ENCODE measurements at regions not wholly inside any gene's neighbourhood (a gene's known extent, or its start where the extent isn't known, plus 50 kb on each side); places are given as distances from the start of the nearest gene placed in this dataset.

DNA sequence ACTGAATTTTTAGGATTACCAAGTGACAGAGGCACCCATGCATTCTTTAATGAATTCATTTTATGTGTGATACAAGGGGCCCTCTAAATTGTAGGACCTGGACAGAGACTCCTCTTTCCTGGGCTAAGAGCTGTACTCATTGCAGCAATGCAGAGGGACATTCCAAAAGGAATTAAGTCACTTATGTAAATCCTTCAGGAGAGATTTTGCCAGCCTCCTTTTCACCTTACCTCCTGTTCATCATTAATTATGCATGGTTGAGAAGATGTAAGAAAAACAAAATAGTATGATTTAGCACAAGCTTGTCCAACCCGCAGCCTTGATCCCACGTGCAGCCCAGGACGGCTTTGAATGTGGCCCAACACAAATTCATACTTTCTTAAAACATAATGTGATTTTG, 84.5 kb upstream of the TANK start (continued):
- no peak for TF ChIP-seq NANOG (IDR thresholded peaks at IDR 0.05; ENCODE audit: borderline replicate concordance)
- TF ChIP-seq ZNF114 (CRISPR knock-in tag; IDR thresholded peaks at IDR 0.05) = no peak
- TF ChIP-seq STAT1 (IDR thresholded peaks at IDR 0.05; ENCODE audit: unreplicated experiment) = no peak
- TF ChIP-seq, protein P1, sequence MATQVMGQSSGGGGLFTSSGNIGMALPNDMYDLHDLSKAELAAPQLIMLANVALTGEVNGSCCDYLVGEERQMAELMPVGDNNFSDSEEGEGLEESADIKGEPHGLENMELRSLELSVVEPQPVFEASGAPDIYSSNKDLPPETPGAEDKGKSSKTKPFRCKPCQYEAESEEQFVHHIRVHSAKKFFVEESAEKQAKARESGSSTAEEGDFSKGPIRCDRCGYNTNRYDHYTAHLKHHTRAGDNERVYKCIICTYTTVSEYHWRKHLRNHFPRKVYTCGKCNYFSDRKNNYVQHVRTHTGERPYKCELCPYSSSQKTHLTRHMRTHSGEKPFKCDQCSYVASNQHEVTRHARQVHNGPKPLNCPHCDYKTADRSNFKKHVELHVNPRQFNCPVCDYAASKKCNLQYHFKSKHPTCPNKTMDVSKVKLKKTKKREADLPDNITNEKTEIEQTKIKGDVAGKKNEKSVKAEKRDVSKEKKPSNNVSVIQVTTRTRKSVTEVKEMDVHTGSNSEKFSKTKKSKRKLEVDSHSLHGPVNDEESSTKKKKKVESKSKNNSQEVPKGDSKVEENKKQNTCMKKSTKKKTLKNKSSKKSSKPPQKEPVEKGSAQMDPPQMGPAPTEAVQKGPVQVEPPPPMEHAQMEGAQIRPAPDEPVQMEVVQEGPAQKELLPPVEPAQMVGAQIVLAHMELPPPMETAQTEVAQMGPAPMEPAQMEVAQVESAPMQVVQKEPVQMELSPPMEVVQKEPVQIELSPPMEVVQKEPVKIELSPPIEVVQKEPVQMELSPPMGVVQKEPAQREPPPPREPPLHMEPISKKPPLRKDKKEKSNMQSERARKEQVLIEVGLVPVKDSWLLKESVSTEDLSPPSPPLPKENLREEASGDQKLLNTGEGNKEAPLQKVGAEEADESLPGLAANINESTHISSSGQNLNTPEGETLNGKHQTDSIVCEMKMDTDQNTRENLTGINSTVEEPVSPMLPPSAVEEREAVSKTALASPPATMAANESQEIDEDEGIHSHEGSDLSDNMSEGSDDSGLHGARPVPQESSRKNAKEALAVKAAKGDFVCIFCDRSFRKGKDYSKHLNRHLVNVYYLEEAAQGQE (IDR thresholded peaks at IDR 0.05; ENCODE audit: unreplicated experiment) = no peak

DNA sequence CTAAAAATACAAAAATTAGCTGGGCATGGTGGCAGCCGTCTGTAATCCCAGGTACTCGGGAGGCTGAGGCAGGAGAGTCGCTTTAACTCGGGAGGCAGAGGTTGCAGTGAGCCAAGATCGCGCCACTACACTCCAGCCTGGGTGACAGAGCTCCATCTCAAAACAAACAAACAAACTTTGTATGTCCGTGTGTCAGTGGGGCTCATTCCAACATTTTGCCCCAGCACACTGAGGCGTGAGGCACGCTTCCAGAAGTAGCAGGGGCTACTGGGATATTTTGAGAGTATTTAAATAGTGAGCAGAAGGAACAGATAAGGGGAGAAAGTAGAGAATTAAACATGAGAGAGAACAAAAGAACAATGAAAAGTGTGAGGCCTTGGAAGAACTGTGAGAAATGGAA, 83.3 kb upstream of the TANK start:
- H3K4me1 Mint-ChIP-seq = peaks cover 24% of the 10 kb centered on the region
- H3K36me3 ChIP-seq (ENCODE audit: insufficient read depth) = no peaks in the 10 kb centered on the region
- no peak for DNase-seq (ENCODE audit: low spot score)
- H3K4me1 ChIP-seq (ENCODE audit: insufficient read depth) = peaks cover 8% of the 10 kb centered on the region; the same call in 1 of the 2 replicates
- TF ChIP-seq EZH2phosphoT487 (IDR thresholded peaks at IDR 0.05; ENCODE audit: unreplicated experiment) (no peak), POLR2AphosphoS5 (IDR thresholded peaks at IDR 0.05; ENCODE audit: low read depth) (no peak), EZH2 (IDR thresholded peaks at IDR 0.05; ENCODE audit: low read depth, unreplicated experiment) (no peak), CREB1 (CRISPR knock-in tag; IDR thresholded peaks at IDR 0.05; ENCODE audit: low read depth) (no peak), STAT1 (IDR thresholded peaks at IDR 0.05; ENCODE audit: unreplicated experiment) (no peak), NANOG (IDR thresholded peaks at IDR 0.05; ENCODE audit: borderline replicate concordance) (no peak), JUNB (IDR thresholded peaks at IDR 0.05; ENCODE audit: unreplicated experiment) (no peak), ZNF114 (CRISPR knock-in tag; IDR thresholded peaks at IDR 0.05) (no peak)
- TF ChIP-seq, protein P2, sequence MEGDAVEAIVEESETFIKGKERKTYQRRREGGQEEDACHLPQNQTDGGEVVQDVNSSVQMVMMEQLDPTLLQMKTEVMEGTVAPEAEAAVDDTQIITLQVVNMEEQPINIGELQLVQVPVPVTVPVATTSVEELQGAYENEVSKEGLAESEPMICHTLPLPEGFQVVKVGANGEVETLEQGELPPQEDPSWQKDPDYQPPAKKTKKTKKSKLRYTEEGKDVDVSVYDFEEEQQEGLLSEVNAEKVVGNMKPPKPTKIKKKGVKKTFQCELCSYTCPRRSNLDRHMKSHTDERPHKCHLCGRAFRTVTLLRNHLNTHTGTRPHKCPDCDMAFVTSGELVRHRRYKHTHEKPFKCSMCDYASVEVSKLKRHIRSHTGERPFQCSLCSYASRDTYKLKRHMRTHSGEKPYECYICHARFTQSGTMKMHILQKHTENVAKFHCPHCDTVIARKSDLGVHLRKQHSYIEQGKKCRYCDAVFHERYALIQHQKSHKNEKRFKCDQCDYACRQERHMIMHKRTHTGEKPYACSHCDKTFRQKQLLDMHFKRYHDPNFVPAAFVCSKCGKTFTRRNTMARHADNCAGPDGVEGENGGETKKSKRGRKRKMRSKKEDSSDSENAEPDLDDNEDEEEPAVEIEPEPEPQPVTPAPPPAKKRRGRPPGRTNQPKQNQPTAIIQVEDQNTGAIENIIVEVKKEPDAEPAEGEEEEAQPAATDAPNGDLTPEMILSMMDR (conservative IDR thresholded peaks at IDR 0.05; ENCODE audit: low read depth in 2 of 2) = no peak
- TF ChIP-seq, protein P3, sequence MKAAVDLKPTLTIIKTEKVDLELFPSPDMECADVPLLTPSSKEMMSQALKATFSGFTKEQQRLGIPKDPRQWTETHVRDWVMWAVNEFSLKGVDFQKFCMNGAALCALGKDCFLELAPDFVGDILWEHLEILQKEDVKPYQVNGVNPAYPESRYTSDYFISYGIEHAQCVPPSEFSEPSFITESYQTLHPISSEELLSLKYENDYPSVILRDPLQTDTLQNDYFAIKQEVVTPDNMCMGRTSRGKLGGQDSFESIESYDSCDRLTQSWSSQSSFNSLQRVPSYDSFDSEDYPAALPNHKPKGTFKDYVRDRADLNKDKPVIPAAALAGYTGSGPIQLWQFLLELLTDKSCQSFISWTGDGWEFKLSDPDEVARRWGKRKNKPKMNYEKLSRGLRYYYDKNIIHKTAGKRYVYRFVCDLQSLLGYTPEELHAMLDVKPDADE (IDR thresholded peaks at IDR 0.05) = no peak
- TF ChIP-seq, protein P4, sequence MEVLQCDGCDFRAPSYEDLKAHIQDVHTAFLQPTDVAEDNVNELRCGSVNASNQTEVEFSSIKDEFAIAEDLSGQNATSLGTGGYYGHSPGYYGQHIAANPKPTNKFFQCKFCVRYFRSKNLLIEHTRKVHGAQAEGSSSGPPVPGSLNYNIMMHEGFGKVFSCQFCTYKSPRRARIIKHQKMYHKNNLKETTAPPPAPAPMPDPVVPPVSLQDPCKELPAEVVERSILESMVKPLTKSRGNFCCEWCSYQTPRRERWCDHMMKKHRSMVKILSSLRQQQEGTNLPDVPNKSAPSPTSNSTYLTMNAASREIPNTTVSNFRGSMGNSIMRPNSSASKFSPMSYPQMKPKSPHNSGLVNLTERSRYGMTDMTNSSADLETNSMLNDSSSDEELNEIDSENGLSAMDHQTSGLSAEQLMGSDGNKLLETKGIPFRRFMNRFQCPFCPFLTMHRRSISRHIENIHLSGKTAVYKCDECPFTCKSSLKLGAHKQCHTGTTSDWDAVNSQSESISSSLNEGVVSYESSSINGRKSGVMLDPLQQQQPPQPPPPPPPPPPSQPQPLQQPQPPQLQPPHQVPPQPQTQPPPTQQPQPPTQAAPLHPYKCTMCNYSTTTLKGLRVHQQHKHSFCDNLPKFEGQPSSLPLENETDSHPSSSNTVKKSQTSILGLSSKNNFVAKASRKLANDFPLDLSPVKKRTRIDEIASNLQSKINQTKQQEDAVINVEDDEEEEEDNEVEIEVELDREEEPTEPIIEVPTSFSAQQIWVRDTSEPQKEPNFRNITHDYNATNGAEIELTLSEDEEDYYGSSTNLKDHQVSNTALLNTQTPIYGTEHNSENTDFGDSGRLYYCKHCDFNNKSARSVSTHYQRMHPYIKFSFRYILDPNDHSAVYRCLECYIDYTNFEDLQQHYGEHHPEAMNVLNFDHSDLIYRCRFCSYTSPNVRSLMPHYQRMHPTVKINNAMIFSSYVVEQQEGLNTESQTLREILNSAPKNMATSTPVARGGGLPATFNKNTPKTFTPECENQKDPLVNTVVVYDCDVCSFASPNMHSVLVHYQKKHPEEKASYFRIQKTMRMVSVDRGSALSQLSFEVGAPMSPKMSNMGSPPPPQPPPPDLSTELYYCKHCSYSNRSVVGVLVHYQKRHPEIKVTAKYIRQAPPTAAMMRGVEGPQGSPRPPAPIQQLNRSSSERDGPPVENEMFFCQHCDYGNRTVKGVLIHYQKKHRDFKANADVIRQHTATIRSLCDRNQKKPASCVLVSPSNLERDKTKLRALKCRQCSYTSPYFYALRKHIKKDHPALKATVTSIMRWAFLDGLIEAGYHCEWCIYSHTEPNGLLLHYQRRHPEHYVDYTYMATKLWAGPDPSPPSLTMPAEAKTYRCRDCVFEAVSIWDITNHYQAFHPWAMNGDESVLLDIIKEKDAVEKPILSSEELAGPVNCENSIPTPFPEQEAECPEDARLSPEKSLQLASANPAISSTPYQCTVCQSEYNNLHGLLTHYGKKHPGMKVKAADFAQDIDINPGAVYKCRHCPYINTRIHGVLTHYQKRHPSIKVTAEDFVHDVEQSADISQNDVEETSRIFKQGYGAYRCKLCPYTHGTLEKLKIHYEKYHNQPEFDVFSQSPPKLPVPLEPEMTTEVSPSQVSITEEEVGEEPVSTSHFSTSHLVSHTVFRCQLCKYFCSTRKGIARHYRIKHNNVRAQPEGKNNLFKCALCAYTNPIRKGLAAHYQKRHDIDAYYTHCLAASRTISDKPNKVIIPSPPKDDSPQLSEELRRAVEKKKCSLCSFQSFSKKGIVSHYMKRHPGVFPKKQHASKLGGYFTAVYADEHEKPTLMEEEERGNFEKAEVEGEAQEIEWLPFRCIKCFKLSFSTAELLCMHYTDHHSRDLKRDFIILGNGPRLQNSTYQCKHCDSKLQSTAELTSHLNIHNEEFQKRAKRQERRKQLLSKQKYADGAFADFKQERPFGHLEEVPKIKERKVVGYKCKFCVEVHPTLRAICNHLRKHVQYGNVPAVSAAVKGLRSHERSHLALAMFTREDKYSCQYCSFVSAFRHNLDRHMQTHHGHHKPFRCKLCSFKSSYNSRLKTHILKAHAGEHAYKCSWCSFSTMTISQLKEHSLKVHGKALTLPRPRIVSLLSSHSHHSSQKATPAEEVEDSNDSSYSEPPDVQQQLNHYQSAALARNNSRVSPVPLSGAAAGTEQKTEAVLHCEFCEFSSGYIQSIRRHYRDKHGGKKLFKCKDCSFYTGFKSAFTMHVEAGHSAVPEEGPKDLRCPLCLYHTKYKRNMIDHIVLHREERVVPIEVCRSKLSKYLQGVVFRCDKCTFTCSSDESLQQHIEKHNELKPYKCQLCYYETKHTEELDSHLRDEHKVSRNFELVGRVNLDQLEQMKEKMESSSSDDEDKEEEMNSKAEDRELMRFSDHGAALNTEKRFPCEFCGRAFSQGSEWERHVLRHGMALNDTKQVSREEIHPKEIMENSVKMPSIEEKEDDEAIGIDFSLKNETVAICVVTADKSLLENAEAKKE (CRISPR knock-in tag; IDR thresholded peaks at IDR 0.05) = no peak
- no peaks in the 10 kb centered on the region for H3K79me2 ChIP-seq (replicated peaks; ENCODE audit: insufficient read depth)
- H3K27me3 ChIP-seq (ENCODE audit: insufficient read depth) = no peaks in the 10 kb centered on the region
- no peak overlapping the region for H3K4me3 Mint-ChIP-seq
- no peaks in the 10 kb centered on the region for H4K20me1 ChIP-seq (replicated peaks; ENCODE audit: insufficient read depth)
- no peak overlapping the region for H3K4me2 ChIP-seq
- H3K27ac ChIP-seq (ENCODE audit: low read depth) = no peak overlapping the region
- no peak overlapping the region for H3K4me3 ChIP-seq
- H3K27me3 Mint-ChIP-seq (ENCODE audit: insufficient read depth, low read depth, poor library complexity) = no peaks in the 10 kb centered on the region
- no peaks in the 10 kb centered on the region for H3F3A ChIP-seq (replicated peaks; ENCODE audit: low read depth)
- H3K27ac Mint-ChIP-seq = no peak overlapping the region
- peaks cover 9% of the 10 kb centered on the region; the same call in 1 of the 2 replicates for H3K9me2 ChIP-seq (ENCODE audit: insufficient read depth)
- no peaks in the 10 kb centered on the region for H3K36me3 Mint-ChIP-seq (ENCODE audit: low read depth)
- no peaks in the 10 kb centered on the region; the same call in 2 of the 3 replicates for H3K9me3 Mint-ChIP-seq
- H2AFZ ChIP-seq = peak overlapping the region; percentile 69
- ATAC-seq = no peak
